ENCODE measurements at regions not wholly inside any gene's neighbourhood (a gene's known extent, or its start where the extent isn't known, plus 50 kb on each side); places are given as distances from the start of the nearest gene placed in this dataset.
A peak's percentile ranks its signal among the peaks of the same experiment; 100 is the strongest.

DNA sequence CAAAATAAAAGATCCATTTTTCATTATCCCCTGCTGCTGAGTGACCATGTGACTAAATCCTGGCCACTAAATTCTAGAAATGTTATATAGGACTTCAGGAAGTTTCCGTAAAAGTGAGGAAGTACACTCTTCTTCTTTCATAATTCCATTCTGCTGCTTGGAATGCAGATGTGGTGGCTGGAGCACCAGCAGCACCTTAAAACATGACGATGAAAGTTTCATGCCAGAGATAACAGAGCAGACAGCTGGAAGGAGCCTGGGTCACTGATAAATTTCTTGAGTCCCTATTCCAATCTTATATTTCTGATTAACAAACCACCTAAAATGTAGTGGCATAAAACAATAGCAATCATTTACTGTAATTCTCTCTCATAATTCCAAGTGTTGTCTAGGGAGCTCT, 238.7 kb downstream of the TBL1XR1 start:
- intact Hi-C loops (cut with DNase I; ENCODE audit: low total_unique reads), result no loop called here
- H3K9me3 ChIP-seq, result no peaks in the 10 kb centered on the region

DNA sequence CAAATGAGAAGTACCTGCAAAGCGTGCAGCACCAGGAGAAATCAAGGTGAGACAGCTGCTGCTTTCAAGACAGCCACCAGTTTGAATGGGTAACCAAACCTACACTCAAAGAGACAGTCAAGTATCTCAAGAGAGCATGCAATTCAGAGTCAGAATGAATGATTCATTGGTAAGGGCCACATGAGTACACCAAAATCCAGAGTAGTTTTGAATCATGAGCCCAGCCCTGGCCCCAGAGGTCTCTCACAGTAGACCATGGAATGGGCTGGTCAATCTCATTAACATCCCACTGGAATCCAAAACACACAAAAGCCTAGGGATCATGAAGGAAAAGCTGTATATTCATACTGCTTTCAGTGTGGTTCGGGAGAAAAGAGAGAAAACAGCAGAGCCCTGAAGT, 242.8 kb downstream of the TBL1XR1 start:
- TF ChIP-seq, protein P1, sequence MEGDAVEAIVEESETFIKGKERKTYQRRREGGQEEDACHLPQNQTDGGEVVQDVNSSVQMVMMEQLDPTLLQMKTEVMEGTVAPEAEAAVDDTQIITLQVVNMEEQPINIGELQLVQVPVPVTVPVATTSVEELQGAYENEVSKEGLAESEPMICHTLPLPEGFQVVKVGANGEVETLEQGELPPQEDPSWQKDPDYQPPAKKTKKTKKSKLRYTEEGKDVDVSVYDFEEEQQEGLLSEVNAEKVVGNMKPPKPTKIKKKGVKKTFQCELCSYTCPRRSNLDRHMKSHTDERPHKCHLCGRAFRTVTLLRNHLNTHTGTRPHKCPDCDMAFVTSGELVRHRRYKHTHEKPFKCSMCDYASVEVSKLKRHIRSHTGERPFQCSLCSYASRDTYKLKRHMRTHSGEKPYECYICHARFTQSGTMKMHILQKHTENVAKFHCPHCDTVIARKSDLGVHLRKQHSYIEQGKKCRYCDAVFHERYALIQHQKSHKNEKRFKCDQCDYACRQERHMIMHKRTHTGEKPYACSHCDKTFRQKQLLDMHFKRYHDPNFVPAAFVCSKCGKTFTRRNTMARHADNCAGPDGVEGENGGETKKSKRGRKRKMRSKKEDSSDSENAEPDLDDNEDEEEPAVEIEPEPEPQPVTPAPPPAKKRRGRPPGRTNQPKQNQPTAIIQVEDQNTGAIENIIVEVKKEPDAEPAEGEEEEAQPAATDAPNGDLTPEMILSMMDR (IDR thresholded peaks at IDR 0.05), result no peak
- Histone ChIP-seq H3K27ac (no peak overlapping the region), H3K9me3 (no peaks in the 10 kb centered on the region), H3K4me1 (peaks cover 0 to 39% (median 22%) of the 10 kb centered on the region in 4 donors), H3K36me3 (no peaks in the 10 kb centered on the region), H3K27me3 (no peaks in the 10 kb centered on the region), H3K4me3 (no peak overlapping the region)
- intact Hi-C loops (cut with DNase I; ENCODE audit: low total_unique reads), result no loop called here
- DNase-seq, result no peak

More for the DNA sequence above, 238.7 kb downstream of the TBL1XR1 start:
- TF ChIP-seq, protein P1 (IDR thresholded peaks at IDR 0.05), result no peak
- Histone ChIP-seq H3K27me3 (no peaks in the 10 kb centered on the region), H3K36me3 (no peaks in the 10 kb centered on the region), H3K27ac (no peak overlapping the region), H3K4me3 (no peak overlapping the region), H3K4me1 (peaks cover 0 to 9% (median 5%) of the 10 kb centered on the region in 4 donors)
- no peak for DNase-seq

DNA sequence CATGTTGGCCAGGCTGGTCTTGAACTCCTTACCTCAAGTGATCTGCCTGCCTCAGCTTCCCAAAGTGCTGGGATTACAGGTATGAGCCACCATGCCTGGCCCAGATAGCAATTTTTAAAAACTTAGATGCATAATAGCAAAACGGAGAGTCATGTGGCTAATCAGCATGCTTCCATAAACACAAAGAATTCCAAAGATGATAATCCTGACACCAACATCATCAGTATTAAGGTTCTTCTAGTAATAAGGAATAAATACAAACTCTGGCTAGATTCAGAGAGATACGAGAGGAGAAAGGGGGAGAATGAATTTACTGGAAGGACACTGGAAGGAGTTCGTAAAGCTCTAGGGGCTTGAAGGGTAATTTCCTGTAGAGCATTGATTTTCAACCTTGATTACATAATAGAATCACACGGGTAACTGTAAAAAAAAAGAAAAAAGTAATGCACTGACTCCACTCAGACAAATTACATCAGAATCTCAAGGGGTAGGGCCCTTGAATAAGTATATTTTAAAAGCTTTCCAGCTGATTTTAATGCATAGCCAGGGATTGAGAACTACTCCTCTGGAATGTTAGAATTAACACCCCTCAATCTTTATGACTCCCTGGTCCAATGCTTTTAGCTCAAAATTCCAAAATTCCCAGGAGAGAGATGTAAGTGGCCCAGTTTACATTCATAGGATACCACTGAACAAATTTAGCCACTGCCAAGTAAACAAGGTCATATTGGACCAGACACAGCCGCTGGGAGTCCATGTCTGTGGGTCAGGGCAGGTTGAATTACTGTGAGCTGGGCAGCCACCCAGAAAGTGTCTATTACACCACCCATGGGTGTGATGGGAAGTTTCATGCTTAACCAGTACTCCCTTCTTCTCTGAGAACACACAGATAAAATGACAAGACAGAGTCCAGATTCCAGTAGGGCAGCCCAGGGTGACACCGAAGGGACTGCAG, 243.9 kb downstream of the TBL1XR1 start:
- Histone ChIP-seq H3K4me1 (peaks cover 0 to 39% (median 22%) of the 10 kb centered on the region in 4 donors), H3K27ac (no peak overlapping the region), H3K9me3 (no peaks in the 10 kb centered on the region), H3K36me3 (no peaks in the 10 kb centered on the region), H3K27me3 (no peaks in the 10 kb centered on the region), H3K4me3 (no peak overlapping the region)
- TF ChIP-seq, protein P1 (IDR thresholded peaks at IDR 0.05), result no peak
- DNase-seq, result peak in 1 of 2 donors; percentile 25
- intact Hi-C loops (cut with DNase I; ENCODE audit: low total_unique reads), result no loop called here

DNA sequence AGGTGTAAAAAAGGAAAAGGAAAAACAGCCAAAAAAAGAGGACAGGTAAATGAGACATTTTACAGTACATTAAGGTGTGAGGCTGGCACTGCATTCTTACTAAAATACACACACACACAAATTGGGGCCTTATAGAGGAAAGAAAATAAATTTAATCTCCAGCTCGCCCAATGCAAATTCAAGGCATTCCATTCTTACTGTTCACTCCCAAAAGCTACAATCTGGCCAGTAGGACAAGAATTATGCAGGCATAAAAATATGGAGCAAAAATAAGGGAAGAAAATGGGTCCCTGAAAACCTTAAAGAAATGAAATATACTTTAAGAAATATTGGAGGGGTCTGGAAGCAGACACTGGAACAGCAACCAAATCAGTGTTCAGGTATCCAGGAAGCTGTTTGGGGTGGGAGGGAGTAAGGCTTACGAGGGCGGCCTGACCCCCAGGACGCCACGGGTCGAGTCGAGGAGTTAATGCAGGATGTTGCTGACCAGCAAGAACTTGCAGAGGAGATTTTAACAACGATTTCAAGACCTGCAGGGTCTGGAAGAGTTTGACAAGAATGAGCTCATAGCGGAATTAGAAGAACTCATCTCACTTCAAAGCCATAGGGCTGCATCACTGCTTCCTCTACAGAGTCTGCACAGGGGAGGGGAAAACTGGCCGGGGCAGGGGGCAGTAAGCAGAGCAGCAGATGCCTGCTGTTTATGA, 245.5 kb downstream of the TBL1XR1 start:
- no peak for DNase-seq
- Histone ChIP-seq H3K27me3 (no peaks in the 10 kb centered on the region), H3K9me3 (no peaks in the 10 kb centered on the region), H3K36me3 (no peaks in the 10 kb centered on the region), H3K27ac (peak overlapping the region; percentile 36 to 44), H3K4me1 (peaks cover 0 to 39% (median 22%) of the 10 kb centered on the region in 4 donors), H3K4me3 (no peak overlapping the region)
- intact Hi-C loops (cut with DNase I; ENCODE audit: low total_unique reads), result no loop called here
- TF ChIP-seq, protein P1 (IDR thresholded peaks at IDR 0.05), result no peak

DNA sequence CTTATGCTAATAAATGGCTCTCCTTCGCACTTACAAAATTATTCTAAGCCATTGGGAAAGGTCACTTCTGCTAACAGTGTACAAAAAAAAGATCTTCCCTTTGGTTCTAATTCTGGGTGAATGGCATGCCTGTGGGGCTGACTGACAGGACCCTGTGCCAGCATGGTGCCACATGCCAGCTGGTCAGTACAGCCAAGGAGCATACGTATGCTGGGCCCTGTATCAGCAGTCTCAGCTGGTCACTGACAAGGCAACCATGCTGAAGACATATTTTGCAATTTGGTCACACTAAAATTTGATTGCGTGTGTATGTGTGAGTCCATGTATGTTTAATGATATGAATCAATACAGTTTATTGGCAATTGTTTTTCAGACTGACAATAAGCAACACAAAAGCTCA, 246.1 kb downstream of the TBL1XR1 start:
- Histone ChIP-seq H3K4me3 (no peak overlapping the region), H3K9me3 (no peaks in the 10 kb centered on the region), H3K27me3 (no peaks in the 10 kb centered on the region), H3K27ac (peak overlapping the region; percentile 36 to 44), H3K4me1 (peaks cover 0 to 39% (median 22%) of the 10 kb centered on the region in 4 donors), H3K36me3 (no peaks in the 10 kb centered on the region)
- intact Hi-C loops (cut with DNase I; ENCODE audit: low total_unique reads), result no loop called here
- TF ChIP-seq, protein P1 (IDR thresholded peaks at IDR 0.05), result no peak
- DNase-seq, result peak; percentile 56 to 83
